GM21825 (cell line): ENCODE measurements at regions not wholly inside any gene's neighbourhood (a gene's known extent, or its start where the extent isn't known, plus 50 kb on each side); places are given as distances from the start of the nearest gene placed in this dataset.

Experiments used
- ATAC-seq: cut with Tn5 transposase; IDR thresholded peaks from one replicate; pipeline ENCODE4 v1.9.1; 2021; ENCODE audit warnings: mild to moderate bottlenecking, moderate library complexity; ENCODE audit not compliant: unreplicated experiment

DNA sequence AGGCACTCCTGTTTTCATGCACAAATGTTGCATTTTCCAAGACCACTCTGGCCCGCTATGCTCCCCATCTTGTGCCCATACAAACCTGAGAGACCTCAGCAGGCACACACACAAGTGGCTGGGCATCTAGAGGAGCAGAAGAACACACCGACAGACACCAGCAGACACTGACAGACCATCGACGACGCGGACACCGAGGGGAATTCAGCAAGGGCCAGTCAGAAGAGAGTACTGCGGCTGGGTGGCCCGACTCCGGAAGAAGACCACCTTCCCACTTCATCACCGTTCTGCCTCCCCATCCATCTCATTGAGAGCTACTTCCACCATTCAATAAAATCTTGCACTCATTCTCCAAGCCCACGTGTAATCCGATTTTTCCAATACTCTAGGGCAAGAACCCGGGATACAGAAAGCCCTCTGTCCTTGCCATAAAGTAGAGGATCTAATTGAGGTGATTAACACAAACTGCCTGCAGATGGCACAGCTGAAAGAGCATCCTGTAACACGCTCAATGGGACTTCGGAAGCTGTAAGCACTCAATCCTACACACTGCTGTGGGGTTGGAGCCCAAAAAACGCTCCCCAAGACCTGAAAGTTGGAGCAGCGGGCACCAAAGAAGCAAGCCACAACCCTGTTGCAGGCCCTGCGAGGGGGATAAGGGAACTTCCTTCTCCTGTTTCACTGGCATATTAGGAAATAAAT is 780.9 kb downstream of the ARAP2 start:
- ATAC-seq, result no peak

DNA sequence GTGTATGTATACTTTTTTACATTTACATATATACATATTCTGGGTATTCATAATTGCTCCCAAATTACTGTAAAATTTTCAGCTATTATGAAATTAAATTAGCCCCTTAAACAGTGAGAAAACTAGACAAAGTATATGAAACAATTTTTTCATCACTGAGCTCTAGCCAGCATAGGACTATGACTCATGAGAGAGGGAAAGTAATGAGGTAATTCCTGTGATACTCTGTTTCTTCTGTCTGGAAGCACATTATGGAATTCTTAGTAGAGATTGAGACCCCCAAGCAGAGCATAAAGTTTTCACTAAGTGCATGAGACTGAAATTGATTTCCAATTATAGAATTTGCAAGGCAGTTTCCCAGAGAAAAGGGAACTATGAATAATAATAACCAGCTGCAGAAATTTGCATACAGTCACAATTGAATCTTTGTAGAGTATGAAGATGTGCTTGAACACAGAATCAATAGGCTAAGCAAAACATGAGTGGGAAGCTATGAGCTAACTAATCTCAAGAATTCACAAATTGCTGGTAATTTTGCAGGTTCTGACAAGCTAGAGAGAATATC is 779.3 kb downstream of the ARAP2 start:
- ATAC-seq, result no peak

DNA sequence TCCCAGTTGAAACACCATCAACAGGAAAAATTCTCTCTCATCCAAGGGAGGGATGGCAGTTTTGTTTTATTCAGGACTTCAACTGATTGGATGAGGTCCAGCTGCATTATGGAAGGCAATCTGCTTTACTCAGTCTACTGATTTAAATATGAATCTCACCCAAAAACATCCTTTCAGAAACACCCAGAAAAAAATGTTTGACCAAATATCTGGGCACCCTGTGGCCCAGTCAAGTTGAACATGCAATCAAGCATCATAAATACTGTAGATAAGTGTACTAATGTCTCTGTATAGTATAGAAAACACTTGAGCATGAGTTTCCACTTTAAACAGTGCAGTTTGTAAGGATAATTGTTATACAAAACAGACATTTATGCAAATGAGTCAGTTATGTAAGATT is 753.2 kb downstream of the ARAP2 start:
- ATAC-seq, result no peak

DNA sequence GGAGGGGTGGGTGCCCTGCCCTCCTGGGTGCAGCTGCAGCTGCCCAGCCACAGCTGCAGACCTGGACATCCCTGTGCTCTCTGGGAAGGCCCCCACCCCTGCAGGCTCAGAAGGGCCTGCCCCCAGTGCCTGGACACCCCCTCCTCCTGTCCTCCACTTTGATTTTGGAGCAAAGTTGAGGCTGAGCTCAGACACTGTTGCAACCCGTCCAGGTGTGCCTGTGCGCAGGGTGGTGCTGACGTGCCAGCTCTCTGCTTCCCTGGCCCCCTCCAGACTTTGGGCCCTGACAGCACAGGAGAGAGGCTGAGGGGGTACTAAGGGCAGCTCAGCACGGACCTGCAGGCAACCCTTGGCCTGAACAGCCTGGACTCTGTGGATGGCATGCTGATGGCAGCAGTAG is 750.3 kb downstream of the ARAP2 start:
- ATAC-seq, result no peak

DNA sequence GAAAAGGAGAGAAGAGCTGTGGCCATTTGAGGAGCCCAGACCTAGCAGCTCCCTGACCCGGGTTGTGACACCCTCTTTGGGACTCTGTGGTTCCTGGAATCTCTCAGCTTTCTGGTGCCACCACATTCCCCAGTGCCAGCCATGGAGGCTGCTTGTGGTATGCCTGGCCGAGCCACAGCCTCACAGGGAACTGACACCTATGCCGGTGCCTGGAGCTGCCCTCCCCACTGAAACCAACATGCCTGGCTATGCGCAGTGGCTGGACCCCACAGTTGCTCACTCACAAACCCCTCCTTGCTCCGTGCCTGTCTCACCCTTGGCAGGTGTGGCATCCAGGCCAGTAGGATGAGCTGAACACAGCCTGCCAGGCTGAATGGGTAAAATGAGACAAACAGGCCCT is 749.4 kb downstream of the ARAP2 start:
- ATAC-seq, result no peak

DNA sequence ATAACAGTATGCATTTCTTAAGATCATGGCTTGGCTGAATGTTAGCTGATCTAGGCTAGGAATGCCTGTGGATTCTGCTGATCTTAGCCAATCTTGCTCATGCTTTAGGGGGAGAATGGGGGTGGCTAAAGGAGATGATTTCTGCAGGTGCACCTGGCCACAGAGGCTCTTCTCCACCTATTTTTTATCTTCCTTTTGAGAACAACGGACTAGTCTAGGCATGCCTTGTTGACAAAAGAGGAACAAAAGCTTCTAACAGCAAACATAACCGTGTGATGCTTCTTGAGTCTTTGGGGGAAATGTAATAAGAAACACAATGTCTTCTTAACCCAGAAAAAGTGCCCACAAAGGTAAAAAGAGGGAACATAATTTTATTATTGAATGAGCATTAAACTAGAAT is 743.5 kb downstream of the ARAP2 start:
- no peak for ATAC-seq

DNA sequence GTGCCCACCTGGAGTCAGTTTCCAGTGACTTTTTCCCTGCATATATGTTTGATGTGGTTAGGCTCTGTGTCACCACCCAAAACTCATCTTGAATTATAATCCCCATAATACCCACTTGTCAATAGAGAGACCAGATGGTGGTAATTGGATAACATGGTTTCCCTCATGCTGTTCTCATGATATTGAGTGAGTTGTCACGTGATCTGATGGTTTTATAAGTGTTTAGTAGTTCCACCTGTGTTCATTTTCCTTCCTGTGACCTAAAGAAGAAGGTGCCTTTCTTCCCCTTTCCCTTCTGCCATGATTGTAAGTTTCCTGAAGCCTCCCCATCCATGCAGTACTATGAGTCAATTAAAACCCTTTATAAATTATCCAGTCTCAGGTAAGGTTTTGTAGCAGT is 740.9 kb downstream of the ARAP2 start:
- no peak for ATAC-seq

DNA sequence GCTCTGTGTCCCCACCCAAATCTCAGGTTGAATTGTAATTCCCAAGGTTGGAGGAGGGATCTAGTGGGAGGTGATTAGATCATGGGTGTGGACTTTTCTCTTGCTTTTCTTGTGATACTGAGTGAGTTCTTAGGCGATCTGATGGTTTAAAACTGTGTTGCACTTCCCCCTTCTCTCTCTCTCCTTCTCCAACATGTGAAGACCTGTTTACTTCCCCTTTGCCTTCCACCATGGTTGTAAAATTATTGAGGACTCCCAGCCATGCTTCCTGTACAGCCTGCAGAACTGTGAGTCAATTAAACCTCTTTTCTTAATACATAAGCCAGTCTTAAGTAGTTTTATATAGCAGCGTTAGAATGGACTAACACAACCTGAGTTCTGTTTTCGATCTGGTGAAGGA is 738.2 kb downstream of the ARAP2 start:
- no peak for ATAC-seq

DNA sequence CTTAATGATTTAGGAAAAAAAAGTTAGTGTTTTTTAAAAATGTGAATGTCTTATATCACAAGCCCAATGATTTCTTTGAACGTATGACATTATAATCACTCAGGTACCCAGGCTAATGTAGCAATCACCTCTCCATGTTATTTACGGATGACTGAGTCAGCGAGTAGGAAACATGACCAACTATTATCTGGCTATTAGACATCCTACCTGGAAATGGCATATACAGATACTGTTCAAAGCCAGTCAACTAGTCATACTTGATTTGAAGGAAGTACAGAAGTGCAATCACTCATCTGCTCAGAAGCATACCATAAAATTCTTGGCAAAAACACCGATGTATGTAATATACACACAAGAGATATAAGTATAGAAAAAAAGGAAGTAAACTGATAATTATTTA is 732.5 kb downstream of the ARAP2 start:
- ATAC-seq, result no peak

DNA sequence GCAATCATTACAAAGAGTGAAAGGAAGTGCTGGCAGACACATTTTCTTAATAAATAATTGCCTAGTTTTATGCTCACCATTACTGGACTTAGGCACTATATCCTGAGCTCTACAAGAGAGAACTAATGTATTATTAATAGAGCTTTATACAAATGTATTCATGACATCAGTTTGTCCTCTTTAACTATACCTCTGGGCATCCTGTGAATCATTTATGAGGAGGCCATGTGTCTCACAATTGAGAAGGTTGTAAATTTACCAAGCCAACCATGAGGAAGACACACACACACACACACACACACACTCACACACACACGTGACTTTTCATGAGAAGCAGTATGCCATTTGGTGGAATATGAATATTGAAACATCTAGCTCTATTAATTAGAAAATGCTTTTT is 728.2 kb downstream of the ARAP2 start:
- no peak for ATAC-seq

DNA sequence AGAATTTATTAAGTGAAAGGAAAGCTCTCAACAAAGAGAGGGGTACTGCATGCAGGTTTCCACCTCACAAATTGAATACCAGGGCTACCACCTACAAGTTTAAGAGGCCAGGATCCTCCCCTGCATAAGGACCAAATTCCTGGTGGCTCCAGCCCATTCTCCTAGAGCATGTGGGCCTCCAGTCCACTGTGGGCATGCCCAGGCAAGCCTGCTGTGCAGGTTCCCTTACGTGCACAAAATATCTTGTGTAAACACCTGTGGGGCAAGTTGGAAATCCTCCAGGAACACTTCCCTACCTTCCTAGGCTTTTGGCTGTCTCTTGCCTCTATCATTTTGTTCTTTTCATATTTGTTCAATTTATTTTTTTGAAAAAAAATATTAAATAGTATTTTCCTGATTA is 724.3 kb downstream of the ARAP2 start:
- ATAC-seq, result no peak

DNA sequence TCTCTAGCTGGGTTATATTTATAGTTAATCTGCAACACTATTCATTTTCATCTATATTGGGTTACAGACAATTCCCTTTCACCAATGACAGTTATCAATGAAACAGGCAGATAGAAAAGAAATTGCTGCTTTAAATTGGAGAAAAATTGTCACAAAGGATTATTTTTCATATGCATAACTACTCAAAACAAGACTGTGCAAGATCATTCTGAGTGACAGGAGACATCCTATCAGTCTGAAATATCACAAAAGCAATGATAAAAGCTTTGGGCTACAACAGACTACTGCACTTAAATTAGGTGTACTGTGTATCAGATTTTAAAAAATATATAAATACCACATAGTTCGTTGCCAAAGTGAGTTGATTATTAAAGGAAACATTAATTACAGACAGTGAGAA is 722.6 kb downstream of the ARAP2 start:
- no peak for ATAC-seq

DNA sequence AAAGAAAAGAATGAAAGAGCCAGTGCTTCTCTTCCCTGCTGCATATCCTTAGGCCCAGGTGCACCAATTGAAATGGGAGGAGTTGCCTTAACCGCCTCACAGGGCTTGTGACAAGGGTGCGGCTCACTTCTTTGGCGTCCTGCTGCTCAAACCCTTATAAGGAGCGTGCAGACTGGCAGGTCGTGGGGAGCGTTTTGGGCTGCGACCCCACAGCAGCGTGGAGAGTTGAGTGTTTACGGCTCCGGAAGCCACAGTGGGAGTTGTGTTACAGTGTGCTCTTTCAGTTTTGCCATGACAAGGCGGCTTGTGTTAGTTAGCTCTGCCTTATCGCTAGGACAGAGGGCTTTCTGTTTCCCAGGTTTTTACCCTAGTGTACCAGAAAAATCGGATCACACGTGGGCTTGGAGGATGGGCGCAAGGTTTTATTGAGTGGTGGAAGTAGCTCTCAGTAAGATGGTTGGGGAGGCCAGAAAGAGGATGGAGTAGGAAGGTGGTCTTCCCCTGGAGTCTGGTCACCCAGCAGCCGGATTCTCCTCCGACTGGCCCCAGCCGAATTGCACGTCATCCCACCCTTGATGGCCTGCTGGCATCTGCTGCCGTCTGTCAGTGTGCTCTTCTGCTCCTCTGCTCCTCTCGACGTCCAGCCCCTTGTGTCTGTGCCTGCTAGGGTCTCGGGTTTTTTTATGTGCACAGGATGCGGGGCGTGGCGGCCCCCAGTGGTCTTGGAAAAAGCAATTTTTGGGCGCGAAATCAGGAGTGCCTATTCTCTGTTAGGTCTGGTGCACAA is 718.9 kb downstream of the ARAP2 start:
- no peak for ATAC-seq

DNA sequence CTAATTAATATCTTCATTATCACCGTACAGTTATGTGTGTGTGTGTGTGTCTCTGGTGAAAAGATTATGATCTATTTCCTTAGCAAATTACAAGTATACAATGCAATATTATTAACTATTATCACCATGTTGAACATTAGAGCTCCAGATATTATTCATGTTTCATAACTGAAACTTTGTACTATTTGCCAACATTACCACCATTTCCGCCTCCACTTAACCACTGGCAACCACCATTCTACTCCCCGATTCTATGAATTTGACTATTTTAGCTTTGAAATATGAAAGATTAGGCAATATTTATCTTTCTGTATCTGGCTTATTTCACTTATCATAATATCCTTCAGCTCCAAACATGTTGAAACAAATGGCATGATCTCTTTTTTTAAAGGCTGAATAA is 717.9 kb downstream of the ARAP2 start:
- no peak for ATAC-seq

DNA sequence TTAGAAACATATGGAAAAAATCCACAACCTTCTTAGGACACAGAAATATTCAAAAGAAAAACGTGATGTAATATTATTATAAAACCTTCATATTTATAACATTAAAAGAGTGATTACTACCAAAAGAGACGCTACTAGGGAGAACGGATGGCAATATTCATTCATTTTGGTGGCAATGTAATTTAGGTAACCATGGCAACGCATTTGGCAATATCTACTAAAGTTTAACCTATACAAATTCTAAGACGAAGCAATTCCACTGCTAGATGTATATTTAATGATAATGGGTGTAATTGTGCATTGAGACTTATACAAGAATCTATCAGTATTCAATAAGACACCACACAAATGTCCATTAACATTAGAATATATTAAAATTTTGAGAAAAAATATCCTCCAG is 709.4 kb downstream of the ARAP2 start:
- no peak for ATAC-seq

DNA sequence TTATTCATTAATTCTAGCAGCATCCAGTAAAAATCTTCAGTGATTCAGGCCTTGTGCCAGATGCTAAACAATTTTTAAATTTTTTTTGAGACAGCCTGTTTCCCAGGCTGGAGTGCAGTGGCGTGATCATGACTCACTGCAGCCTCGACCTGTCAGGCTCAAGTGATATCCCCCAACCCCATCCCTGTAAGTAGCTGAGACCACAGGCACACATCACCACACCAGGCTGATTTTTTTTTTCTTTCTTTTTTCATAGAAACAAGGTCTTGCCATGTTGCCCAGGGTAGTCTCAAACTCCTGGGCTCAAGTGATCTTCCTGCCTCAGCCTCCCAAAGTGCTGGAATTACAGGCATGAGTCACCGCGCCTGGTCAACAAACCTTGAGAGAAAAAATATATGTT is 705.5 kb downstream of the ARAP2 start:
- no peak for ATAC-seq

DNA sequence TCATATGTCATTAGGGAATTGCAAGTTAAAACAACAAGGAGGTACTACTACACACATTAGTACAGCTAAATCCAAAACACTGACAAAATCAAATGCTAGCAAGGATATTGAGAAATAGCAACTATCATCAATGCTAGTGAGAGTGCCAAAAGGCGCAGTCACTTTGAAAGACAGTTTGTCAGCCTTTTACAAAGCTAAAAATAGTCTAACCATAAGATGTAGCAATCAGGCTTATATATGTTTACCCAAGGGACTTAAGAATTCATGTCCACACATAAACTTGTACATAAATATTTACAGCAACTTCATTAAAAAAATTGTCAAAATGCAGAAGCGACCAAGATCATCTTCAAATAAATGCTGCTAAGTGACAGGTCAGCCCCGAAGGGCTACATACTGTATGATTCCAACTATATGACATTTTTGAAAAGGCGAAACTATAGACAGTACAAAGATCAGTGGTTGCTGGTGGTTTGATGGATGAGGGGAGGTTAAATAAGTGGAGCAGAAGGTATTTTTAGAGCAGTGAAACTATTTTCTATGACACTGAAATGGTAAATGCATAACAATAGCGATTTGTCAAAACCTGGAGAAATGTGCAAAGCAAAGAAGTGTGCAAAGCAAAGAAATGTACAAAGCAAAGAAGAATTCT is 704.8 kb downstream of the ARAP2 start:
- no peak for ATAC-seq

DNA sequence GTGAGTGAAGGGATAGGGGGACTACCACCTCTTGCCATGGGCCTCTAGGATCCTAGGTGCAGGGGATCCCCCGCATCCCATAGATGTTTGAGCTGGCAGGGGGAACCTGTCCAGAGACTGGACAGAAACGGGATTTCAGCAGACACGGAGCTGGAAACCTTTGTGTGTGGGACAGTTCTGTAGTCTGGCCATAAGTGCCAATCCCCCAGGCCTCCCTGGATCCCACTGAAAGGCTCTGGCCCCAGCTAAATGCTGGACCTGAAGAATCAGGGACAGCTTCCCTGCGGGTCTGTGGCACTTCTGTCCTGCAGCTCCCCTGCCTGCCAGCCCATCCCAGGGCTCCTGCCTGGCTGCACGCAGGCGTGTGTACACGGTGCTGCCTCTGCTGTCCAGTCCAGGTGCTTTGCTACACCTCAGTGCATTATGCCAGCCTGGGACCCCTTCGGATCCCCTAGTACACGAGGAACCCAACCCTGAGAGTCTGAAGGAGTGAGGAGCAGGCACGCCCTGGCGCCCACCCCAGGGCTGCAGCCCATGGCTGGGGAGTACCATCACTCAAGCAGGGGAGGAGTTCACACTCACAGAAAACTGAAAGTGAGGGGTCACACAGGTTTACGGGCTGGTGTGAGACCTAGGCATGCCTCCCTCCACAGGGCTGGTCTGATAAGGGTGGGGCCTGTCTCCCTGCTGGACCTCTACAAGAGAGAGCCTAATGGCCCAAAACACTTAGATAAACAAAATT is 703.0 kb downstream of the ARAP2 start:
- ATAC-seq, result no peak

DNA sequence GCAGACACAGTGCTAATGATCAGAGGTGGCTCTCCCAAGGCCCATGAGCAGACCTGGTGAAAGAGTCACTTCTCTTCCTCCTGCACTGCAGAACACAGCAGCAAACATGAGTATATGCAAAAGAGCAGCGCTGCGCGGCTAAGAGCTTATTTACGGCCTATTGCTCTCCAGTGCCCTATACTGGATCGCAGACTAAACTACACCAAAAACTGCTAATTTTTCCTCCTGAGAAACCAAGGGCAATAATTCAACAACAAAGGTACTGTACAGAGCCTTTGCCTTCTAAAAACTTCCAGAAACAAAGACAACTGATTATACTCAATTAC is 702.5 kb downstream of the ARAP2 start:
- ATAC-seq, result no peak

DNA sequence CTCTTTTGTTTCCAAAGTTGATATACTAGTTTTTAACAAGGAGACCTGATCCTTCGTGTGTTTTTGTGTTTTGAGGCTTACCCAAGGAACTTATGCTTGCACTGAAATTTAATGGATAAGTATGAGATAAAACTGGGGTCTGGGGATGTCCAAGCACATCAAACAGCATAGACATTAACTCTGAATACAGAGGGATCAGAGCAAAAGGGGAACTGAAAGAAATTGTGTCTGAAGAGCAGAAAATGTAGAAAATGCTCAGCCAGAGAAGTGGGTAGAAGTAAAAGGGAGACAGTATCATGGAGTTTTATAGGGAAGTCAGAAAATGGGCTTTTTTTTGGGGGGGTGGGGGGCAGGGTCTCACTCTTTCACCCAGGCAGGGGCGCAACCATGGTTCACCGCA is 695.4 kb downstream of the ARAP2 start:
- no peak for ATAC-seq

DNA sequence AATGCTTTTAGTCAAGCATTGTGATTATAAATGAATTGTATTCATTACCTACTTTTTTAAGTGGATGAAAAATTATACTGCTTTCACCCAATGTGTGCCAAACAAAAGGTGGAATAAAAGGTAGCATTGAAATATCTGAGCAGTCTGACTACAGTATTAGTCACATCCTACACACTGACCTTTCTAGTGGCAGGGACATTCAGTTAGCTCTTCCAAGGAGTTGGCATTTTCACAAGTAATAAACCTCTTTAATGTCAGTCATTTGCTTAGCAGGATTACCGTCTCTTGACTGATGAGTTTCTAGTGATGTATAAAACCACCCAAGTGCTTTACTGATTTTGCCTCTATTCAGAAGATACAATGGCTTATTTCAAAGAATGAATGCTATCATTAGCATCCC is 687.9 kb downstream of the ARAP2 start:
- no peak for ATAC-seq
